HG03460 (cell line): ENCODE measurements at regions not wholly inside any gene's neighbourhood (a gene's known extent, or its start where the extent isn't known, plus 50 kb on each side); places are given as distances from the start of the nearest gene placed in this dataset.

ENCODE experiments used
- ATAC-seq: cut with Tn5 transposase; IDR thresholded peaks from one replicate; pipeline ENCODE4 v1.9.1; 2021; ENCODE audit not compliant: unreplicated experiment

- no peak for ATAC-seq
Measured at GRCh38 chr2:222064286-222064685, 234.5 kb downstream of the PAX3 start.

- no peak for ATAC-seq
Measured at GRCh38 chr2:222058819-222059445, 239.9 kb downstream of the PAX3 start.

- no peak for ATAC-seq
Measured at GRCh38 chr2:222057347-222058073, 241.3 kb downstream of the PAX3 start.

- no peak for ATAC-seq
Measured at GRCh38 chr2:222055328-222055727, 243.5 kb downstream of the PAX3 start.

GRCh38 chr2:222054813-222055212, 244.0 kb downstream of the PAX3 start:
- no peak for ATAC-seq

GRCh38 chr2:222052934-222053367, 245.8 kb downstream of the PAX3 start:
- no peak for ATAC-seq

GRCh38 chr2:222050981-222051380, 247.8 kb downstream of the PAX3 start:
- no peak for ATAC-seq

- ATAC-seq: no peak
Measured at GRCh38 chr2:222049946-222050345, 248.9 kb downstream of the PAX3 start.

- no peak for ATAC-seq
Measured at GRCh38 chr2:222043897-222044296, 254.9 kb downstream of the PAX3 start.

GRCh38 chr2:222042666-222043065, 256.1 kb downstream of the PAX3 start:
- no peak for ATAC-seq

GRCh38 chr2:222040333-222040732, 258.5 kb downstream of the PAX3 start:
- no peak for ATAC-seq

- ATAC-seq: no peak
Measured at GRCh38 chr2:222039821-222040220, 259.0 kb downstream of the PAX3 start.

GRCh38 chr2:222038067-222038802, 260.6 kb downstream of the PAX3 start:
- ATAC-seq: no peak

GRCh38 chr2:222037211-222037610, 261.6 kb downstream of the PAX3 start:
- ATAC-seq: no peak

GRCh38 chr2:222034058-222034457, 264.7 kb downstream of the PAX3 start:
- no peak for ATAC-seq

GRCh38 chr2:222033541-222033940, 265.3 kb downstream of the PAX3 start:
- no peak for ATAC-seq

- no peak for ATAC-seq
Measured at GRCh38 chr2:222025881-222026271, 272.9 kb downstream of the PAX3 start.

GRCh38 chr2:222024932-222025880, 273.6 kb downstream of the PAX3 start:
- ATAC-seq: peak; percentile 52

- ATAC-seq: no peak
Measured at GRCh38 chr2:222017252-222017850, 281.4 kb downstream of the PAX3 start.

GRCh38 chr2:222013889-222014288, 284.9 kb downstream of the PAX3 start:
- ATAC-seq: no peak
